ENCODE measurements at regions not wholly inside any gene's neighbourhood (a gene's known extent, or its start where the extent isn't known, plus 50 kb on each side); places are given as distances from the start of the nearest gene placed in this dataset.

DNA sequence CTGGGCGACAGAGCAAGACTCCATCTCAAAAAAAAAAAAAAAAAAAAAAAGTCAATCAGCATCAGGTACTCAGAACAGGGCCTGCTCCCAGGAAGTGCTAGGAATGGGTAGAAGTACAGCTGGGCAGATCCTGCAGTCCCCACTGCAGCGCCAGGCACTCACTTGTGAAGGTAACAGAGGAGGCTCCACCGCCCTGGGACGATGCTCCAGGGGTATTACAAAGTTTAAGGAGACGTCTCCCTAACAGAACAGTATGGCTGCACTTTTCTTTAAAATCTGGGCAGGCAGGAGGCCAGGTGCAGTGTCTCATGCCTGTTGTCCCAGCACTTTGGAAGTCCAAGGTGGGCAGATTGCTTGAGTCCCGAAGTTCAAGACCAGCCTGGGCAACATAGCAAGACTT, 1449.0 kb downstream of the BRD1 start:
- TF ChIP-seq EZH2 (optimal IDR thresholded peaks at IDR 0.05; ENCODE audit: low read depth, low read length): no peak
- TF ChIP-seq, protein P1, sequence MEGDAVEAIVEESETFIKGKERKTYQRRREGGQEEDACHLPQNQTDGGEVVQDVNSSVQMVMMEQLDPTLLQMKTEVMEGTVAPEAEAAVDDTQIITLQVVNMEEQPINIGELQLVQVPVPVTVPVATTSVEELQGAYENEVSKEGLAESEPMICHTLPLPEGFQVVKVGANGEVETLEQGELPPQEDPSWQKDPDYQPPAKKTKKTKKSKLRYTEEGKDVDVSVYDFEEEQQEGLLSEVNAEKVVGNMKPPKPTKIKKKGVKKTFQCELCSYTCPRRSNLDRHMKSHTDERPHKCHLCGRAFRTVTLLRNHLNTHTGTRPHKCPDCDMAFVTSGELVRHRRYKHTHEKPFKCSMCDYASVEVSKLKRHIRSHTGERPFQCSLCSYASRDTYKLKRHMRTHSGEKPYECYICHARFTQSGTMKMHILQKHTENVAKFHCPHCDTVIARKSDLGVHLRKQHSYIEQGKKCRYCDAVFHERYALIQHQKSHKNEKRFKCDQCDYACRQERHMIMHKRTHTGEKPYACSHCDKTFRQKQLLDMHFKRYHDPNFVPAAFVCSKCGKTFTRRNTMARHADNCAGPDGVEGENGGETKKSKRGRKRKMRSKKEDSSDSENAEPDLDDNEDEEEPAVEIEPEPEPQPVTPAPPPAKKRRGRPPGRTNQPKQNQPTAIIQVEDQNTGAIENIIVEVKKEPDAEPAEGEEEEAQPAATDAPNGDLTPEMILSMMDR (IDR thresholded peaks at IDR 0.05; ENCODE audit: low read length): no peak

Data from MM.1S (cell line).